CD1c-positive myeloid dendritic cell (primary cell): ENCODE measurements at regions not wholly inside any gene's neighbourhood (a gene's known extent, or its start where the extent isn't known, plus 50 kb on each side); places are given as distances from the start of the nearest gene placed in this dataset.
A peak's percentile ranks its signal among the peaks of the same experiment; 100 is the strongest.

Experiments used
- DNase-seq: peaks from one replicate; pipeline ENCODE4 v3.0.0-alpha.2; 2016; ENCODE audit errors: extremely low spot score

DNA sequence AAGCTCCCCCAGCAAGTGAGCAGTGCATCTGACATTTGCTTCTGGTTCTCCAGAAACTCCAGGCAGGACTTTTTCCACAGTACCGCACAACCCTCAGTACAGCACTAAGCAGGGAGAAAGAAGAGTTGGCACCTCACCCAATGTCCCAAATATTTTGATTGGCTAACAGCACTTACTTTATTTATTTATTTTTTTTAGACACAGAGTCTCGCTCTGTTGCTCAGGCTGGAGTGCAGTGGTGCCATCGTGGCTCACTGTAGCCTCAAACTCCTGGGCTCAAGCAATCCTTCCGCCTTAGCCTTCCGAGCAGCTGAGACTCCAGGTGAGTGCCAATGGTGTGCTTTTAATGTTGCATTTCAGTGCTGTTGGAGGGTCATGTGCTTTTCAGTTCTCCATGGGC lies 200.3 kb upstream of the ZMIZ1 start:
- no peak for DNase-seq

DNA sequence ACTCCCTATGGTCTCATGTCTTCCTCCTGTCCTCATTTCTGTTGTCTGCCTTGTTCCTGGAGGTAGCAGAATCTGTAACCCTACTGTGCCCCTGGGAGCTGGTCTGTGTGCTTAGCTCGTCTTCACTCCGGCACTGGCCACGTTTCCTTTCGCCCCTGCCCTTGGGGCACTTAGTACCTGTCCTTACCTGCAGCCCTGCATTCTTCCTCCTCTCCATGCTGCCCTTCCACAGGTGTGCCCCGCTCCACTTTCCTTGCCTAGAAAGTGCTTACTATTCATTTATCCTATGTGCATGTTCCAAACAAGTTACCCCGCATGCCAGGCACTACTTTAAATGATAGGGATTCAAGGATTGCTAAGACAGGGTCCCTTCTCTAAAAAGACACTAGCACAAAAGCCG lies 199.9 kb upstream of the ZMIZ1 start:
- DNase-seq: no peak

DNA sequence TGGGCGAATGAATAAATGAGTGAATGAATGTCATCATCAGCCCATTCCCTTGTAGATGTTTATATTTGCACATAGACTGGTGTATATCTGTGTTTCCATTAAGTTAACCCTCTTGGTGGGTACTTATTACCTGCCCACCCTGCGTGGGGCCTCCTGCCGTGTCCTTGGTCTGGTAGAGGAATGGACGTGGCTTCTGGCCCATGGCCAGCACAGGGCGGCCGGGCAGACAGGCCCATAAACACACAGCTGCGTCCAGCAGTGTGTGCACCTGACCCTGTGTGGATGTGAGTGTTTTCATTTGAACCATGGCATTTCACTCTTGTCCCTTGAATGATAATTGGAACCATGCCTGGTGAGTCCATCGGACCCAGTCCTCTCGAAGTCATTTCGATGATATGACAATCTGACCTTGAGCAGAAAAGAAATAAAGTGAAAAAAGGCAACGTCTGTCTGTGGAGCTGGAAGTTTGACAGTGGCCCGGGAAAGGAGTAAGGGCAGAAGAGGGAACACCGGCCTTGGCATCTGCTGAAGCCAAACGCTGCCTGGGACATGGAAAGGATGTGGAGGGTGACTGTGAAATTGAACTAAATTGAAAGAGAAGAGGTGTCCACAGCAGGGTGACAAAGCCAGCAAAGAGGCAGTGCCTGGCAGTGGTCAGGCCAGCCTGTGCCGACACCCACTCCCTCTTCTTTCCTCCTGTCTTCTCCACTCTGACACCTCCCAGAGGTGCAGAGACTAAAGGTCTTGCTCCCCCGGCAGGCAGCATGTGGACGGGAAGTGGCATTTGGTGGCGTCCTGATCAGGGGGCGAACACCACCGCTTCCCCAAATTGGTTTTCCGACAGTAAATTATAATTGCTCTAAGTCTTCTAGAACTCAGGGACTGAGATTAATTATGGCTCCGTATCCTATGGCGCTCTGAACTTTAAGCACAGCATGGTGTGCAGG lies 199.0 kb upstream of the ZMIZ1 start:
- DNase-seq: peak; percentile 13

DNA sequence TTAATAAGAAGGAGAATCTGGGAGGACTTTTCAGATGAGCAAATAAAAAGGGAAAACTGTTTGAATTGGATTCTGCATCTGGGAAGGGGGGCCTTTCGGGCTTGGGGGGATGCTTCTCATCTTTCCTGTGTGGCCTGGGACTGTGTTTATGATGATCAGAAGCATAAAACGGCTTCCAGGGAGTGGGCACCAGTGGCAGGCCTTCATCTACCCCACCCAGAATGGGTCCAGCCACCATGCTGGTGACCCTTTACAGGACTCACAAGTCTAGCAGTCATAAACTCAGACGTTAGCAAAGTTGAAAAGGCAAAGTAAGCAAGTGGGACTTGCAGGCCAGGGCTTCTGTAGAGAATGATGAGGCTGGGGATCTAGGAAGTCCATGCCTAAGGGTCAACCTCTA lies 198.3 kb upstream of the ZMIZ1 start:
- no peak for DNase-seq

DNA sequence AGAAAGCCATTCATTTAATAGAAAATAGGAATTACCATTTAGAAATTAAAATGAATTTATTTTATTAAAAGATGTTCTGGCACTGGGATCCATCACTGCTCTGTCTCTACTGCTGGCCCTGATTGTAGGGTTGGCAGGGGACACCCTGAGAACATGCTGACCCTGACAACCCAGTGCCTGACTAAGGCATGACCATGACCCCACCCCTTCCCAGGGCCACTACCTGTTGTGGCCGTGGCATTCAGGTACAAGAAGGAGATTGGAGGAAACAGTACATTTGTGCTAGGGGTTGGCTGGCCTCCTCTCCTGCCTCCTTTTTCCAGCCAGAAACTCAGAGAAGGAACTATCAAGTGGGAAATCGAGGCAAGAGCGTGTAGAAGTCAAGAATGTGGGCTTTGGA lies 197.0 kb upstream of the ZMIZ1 start:
- DNase-seq: no peak

DNA sequence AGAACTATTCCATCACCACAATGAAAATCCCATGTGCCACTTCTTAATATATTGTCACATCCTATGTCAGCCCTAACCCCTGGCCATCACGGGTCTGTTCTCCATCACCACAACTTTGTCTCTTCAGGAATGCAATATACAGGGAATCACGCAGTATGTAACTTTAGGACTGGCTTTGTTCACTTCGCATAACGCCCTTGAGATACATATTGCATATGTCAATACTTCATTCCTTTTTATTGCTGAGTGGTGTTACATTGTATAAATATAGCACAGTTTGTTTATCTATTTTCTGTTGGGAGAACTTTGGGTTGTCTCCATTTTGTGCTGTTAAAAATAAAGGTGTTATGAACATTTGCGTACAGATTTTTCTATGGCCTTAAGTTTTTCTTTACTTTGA lies 195.4 kb upstream of the ZMIZ1 start:
- DNase-seq: no peak

DNA sequence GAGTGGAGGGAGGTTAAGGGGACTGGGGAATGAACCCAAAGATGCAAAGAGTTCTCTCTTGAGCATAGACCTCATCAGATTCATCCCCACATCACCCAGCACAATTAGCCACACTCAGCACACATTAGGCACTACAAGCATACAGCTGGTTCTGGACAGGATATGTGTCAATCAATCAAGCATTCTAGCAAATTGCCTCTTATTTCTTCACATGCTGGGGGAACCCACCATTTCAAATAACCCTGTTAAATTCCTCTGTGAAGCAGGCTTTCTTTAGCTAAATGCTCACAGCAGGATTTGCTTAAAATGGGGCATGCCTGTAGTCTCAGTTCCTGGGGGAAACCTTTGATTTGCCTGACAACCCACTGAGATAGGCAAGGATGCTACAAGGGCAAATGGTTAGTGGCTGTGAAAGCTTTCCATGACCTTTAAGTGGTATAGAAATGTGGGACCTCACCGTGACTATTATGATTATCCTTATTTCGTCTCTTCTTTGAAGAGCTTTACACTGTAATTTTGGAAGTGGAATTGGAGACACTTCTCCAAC lies 193.4 kb upstream of the ZMIZ1 start:
- DNase-seq: no peak

DNA sequence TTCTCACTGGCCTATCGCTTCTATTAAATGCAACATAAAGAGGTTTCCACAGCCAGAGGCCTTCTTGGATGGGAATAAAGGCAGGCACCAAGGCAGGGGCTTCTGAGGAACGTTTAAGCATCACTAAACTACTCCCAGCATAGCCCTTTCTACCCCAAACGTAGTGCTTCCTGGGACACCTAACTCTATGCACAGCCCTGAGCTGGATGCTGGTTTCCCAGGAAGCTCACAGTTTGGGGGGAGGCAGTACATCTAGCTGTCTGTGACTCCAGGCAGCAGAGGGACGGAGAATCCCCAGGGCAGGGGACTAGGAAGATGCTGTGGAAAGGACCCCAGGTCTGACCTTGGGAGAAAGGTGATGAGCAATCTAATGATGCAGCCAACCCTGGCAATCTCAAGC lies 192.8 kb upstream of the ZMIZ1 start:
- DNase-seq: no peak

DNA sequence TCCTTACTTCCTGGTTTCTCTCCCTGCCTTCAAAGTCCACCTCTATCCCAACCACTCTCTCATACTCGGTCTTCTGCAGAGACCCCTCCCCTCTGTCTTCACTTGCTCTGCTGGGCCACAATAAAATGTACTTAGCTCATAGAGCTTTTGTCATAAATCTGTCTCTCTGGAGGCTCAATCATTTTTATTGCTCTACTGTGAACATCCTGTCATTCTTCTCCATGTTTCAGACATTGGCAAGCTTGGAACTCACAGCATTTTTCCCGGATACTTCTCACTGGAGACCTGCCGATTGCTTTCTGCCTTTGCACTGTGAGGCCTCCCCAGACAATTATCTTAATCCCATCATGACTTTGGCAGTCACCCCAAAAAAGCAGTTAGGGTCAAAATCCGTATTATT lies 192.3 kb upstream of the ZMIZ1 start:
- no peak for DNase-seq

DNA sequence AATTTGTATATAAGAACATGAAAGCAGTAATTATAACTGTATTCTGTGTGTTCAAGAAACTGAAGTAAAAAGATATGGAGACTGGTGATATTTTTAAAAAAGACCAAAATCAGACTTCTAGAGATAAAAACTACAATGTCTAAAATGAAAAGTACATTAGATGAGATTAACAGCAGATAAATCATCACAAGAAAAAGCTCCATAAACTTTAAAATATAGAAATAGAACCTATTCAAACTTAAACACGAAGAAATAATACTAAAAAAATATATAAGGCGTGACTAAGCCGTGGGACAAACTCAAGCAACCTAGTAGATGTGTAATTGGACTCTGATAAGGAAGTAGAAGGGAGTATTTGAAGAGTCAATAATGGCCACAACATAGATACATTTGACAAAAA lies 189.1 kb upstream of the ZMIZ1 start:
- no peak for DNase-seq

DNA sequence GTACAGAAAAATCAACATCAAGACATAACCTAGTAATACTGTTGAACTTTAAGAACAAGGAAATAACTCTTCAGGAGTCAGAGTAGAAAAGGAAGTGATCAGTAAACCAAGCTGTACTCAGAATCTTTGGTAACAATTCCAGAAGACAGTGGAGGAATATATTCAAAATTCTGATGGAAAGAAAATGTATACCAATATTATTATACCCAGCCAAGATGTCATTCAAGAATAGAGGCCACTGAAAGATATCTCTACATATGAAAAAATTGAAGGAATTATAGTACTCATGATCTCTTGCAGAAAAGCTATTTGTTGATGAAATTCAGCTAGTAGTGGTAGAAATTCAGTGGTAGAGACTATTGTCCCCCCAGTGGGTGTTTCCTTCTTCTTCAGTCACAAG lies 182.6 kb upstream of the ZMIZ1 start:
- DNase-seq: no peak

DNA sequence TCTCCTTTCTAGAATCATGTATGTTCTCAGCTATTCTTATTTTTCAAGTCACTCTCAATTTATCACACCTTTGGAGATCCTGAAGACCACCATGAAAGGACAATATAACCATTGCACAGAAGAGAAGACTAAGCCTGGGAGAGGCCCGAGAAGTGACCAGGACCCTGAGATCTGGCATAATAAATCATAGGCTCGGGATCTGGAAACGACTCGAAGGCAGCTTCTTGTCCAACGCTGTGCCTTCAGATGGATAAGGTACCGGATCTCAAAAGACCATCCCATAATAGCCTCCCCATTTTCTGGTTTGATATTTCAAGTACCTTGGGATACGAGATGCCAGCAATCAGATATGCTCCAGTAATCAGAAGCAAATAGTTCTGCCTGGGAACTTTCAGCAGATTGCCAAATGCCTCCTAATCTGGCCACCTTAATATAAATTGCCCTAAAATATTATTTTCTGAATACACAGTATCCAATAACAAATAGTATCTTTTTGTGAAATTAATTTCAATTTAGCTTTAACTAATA lies 179.2 kb upstream of the ZMIZ1 start:
- DNase-seq: no peak

DNA sequence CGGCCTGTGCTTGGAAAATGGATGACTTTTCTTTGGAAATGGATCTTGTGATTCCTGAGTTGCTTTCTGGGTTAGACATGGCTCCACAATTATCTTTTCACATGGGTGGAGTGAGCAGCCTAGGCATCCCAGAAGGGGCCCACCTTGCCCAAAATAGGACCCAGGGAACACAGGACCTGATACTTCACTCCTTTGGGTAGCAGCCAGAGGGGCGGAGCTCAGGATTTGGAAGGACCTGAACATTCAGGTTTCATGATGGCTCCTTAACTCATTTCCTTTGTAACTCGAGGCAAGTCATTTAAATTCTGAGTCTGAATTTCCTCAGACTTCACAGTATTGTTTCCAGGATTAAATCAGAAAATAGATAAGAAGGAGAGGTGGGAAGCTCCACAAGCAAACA lies 178.3 kb upstream of the ZMIZ1 start:
- DNase-seq: no peak

DNA sequence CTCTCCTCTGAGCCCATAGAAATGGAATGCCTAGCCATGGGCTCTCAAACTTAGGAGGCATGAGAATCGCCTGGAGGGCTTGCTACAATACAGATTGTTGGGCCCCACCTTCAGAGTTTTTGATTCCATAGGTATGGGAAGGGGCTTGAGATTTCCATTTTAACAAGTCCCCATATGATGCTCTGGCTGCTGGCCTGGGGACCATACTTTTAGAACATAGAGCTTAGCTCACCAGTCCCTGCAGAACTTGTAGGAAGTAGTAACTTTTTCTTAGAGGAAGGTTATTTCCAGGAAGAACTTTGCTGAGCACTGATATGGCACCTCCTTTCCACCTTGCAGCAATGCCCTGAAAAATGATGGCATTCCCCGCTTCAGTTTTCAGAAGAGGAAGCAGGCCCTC lies 177.0 kb upstream of the ZMIZ1 start:
- DNase-seq: peak; percentile 48

DNA sequence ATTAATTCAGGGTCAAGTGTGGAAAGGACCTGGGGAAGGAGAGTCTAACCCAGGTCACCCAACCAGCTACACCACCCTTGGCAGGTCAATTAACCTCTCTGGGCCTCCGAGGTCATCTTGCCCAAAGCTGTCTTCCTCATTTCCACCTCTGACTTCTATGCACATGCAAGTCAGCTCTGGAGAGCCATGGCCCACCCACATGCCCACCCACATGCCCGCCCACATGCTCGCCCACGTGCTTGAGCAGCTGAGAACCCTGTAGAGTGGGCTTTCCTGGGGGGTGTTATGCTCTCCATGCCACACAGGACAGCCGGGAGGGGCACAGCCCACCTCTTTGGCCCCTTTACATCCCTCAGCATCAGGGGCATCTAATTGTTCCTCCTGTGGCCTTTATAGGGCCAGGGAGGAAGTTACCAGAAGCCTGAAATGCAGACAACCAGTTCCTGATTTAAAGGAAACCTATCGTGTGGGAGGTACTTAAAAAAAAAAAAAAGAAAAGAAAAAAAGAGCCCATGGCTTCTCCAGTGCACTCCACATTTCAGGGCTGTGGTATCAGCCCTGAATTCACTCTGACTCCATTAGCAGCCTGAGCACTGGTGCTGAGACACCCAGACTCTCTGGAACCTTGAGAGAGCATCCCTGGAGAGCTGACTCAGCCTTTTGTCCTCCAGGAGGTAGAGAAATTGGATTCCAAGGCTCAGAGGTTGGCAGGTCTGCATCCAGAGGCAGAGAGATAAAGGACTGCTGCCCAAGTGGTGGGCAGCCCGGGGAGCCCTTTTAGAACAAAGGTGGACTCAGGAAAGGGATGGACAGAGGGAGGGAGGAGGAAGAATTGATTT lies 176.2 kb upstream of the ZMIZ1 start:
- DNase-seq: peak; percentile 68

DNA sequence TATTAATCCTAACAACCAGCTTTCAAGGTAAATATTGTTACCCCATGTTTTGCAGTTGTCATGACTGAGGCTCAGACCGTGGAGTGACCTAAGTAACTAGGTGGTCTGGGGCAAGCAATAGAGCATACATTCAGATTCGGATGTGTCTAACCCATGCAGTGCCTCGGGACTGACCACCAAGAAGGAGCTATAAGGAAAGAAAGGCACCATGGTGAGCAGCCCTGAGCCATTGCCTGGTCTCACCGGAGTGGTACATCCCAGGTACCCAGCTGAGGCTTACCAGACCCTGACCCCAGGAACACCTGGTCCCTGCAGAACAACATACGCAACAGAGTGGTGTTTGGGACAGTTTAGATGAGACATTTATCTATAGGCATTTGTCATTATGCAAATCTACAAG lies 175.5 kb upstream of the ZMIZ1 start:
- DNase-seq: no peak

DNA sequence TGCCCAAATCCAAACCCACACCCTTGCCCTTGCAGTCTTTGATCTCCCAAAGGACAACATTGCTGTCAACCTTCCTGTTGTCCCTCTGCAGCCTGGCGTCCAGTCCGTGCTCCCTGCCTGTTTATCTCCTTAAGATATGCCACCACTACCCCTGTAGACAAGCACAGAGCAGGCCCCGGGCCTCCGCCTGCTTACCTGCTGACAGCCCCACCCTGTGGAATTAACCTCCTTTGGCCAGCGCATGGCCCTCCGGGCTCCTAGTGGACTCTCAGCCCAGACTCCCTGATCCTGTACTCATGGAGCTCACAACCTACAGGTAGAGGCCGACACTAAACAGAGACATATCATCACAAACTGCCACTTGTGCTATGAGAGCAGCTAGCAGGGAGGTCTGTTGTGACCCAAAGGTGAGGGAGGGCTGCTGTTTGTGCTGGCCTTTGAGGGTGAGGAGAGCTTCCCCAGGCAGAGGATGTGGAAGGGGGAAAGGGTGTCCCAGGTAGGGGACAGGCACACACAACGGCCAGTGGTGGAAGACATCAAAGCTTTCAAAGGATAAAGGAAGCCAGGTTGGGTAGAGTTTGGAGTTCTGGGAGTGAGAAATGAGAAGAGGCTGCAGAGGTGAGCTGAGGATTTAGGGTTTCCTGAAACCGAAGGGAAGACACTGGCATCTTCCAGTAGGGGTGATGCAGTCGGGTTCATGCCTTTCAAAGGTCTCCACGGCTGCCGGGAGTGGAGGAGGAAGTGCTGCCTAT lies 174.5 kb upstream of the ZMIZ1 start:
- no peak for DNase-seq

DNA sequence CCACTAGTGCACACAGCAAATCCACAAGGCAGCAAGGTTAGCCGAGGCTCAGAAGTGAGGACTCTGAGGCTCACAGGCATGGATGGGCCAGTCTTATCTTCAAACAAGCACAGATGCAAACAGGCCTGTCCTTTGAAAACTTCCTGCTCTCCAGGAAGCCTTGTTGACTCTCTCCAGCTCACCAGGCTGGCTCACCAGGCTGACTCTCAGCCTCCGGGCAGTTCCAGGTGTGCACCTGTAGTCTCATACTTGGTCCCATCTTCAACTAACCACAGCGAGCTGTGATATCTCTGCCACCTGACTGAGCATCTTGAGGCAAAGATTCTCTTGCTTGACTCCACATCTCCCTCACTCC lies 173.9 kb upstream of the ZMIZ1 start:
- DNase-seq: no peak

DNA sequence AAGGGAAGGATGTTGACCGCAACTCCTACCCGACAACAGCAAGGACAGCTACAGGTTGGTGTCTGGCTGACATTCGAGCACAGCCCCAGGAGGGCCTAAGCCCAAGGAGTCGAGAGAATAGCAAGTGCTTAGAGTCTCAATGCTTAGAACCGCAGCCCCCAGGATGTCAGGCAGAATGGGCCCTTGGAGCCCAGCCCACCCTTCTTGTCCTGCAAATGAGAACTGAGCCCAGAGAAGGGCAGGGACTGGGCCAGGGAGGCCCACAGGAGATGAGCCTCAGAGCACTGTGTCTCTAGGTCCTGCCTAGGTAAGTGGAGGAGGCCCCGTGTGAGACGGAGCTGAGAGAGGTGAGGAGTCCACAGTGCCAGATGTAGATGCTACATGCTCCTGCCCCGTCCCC lies 173.3 kb upstream of the ZMIZ1 start:
- DNase-seq: no peak

DNA sequence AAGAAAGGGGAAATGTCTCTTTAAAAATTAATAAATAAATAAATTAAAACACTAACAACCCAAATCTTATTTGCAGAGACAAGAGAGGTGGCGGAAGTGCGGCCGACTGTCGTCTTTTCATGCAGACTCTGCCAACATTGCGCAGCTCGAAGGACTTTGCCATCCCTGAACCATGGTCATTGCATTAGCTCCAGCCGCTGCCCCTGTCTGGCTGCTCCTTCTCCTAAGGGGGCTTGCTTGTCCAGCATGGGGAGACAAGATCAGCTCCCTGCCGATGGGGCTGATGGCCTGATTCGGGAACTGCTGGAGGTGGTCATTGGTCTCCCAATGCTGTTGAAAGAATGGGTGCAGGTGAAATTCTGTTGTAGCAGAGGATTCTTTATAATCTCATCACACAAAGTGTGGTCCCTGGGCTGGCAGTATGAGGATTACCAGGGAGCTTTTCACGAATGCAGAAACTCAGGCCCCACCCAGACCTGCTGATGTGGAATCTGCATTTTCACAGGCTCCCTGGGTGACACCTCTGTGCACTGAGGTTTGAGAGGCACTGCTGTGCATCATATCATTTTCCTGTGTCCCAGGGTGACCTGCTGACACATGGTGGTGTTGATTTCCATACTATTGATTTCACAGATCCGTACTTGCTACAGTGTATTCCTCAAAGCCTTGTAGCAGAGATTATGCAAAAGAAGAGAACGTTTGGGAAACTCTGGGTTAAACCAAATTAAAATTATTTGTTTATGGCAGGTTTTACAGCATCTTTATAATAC lies 172.4 kb upstream of the ZMIZ1 start:
- no peak for DNase-seq
